Hepatocyte (in vitro differentiated cells): ENCODE measurements at regions not wholly inside any gene's neighbourhood (a gene's known extent, or its start where the extent isn't known, plus 50 kb on each side); places are given as distances from the start of the nearest gene placed in this dataset.

ENCODE experiments used
- CTCF ChIP-seq: fragments of 200-600 bp; sonication (generic); IDR thresholded peaks from 2 replicates; pipeline ENCODE4 v1.5.1; 2016; ENCODE audit warnings: antibody characterized with exemption, mild to moderate bottlenecking; ENCODE audit not compliant: poor library complexity
- EZH2 ChIP-seq: fragments of 200-600 bp; sonication (generic); IDR thresholded peaks from 2 replicates; pipeline ENCODE4 v1.6.1; 2016; ENCODE audit warnings: antibody characterized with exemption, mild to moderate bottlenecking, borderline replicate concordance
- EZH2phosphoT487 ChIP-seq: fragments of 200-600 bp; sonication (generic); IDR thresholded peaks from one replicate; pipeline ENCODE4 v1.6.1; 2018; ENCODE audit warnings: antibody characterized with exemption, mild to moderate bottlenecking, low read depth, moderate library complexity; ENCODE audit not compliant: unreplicated experiment, severe bottlenecking

GRCh38 chr9:88824711-88825110, 166.6 kb upstream of the S1PR3 start:
- TF ChIP-seq CTCF = no peak
- TF ChIP-seq EZH2phosphoT487 = no peak
- no peak for TF ChIP-seq EZH2
